Limb (tissue), 2 donors: ENCODE measurements at regions not wholly inside any gene's neighbourhood (a gene's known extent, or its start where the extent isn't known, plus 50 kb on each side); places are given as distances from the start of the nearest gene placed in this dataset.
"Not testable (repeated sequence)": the region's sequence is repeated elsewhere in the genome, so short reads cannot be mapped to it uniquely, and the experiment has no call there.

Experiments used
- DNase-seq, 2 donors: peaks; one replicate each; pipeline ENCODE4 v3.0.0-alpha.2; 2016; ENCODE audit errors: extremely low spot score in 2 of 2

DNA sequence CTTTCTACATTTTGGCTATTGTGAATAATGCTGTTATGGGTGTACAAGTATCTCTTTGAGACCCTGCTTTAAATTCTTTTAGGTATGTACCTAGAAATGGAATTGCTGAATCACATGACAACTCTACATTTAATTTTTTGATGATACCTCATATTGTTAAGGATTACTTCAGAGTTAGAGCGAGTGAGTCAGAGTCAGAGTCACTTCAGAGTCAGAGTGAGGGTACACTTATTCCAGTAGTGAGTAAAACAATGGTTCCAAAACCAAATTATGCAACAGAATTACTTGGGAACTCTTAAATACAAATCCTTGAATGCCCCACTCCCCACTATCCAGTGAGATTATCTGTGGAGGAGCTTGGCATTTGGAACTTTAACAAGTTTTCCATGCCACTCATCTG is 50.3 kb upstream of the SNRK start:
- DNase-seq = no peak

DNA sequence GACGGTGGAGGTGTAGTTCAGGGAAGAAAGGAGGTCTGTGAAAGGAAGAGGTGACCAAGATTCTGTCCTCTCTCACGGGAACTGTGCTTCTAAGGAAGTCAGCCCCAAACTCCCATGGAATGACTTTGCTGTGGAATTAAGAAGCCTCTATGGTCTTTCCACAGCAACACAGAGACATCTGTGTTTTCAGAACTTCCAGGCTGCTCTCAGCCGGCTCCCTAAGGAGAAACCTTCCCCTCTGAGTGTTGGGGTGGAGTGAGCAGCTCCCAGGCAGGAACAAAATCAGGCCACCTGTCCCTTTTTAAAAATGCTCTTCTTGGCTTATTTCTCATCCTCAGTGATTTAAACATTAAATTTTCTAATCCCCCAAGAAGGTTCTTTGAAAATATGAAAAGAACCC is 53.3 kb upstream of the SNRK start:
- DNase-seq = no peak

- no peak for DNase-seq
Measured at GRCh38 chr3:43231276-43232000, 54.9 kb upstream of the SNRK start.

GRCh38 chr3:43229865-43230264 is 56.5 kb upstream of the SNRK start:
- DNase-seq = not testable (repeated sequence)

DNA sequence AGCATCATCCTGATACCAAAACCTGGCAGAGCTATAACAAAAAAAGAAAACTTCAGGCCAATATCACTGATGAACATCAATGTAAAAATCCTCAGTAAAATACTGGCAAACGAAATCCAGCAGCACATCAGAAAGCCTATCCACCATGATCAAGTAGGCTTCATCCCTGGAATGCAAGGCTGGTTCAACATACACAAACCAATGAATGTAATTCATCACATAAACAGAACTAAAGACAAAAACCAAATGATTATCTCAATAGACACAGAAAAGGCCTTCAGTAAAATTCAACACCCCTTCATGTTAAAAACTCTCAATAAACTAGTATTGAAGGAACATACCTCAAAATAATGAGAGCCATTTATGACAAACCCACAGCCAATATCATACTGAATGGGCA is 58.7 kb upstream of the SNRK start:
- not testable (repeated sequence) for DNase-seq

DNA sequence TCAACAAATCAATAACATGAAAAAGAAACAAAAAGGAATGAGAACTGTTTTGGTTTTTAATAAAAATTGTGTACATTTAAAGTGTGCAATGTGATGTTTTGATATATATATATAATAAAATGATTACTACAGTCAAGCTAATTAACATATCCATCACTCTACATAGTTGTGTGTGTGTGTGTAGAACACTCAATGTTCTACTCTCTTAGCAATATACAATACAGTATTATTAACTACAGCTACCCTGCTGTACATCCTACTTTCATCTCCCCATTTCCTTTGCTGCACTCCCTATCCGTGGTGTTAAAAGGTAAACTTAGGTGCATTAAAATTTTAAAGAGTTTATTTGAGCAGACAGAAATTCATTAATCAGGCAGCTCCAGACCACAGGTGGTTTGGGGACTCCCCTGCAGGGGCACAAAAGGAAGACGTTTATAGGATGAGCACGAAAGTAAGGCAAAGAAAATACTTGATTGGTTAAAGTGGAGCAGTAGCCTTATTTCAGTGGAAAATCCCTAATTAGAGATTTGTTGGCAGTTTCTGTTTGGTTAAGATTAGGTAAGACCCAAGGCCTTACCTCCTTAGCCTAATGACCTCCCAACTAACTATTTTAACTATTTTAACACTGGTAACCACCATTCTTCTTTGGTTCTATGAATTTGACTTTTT is 61.8 kb upstream of the SNRK start:
- DNase-seq = no peak

DNA sequence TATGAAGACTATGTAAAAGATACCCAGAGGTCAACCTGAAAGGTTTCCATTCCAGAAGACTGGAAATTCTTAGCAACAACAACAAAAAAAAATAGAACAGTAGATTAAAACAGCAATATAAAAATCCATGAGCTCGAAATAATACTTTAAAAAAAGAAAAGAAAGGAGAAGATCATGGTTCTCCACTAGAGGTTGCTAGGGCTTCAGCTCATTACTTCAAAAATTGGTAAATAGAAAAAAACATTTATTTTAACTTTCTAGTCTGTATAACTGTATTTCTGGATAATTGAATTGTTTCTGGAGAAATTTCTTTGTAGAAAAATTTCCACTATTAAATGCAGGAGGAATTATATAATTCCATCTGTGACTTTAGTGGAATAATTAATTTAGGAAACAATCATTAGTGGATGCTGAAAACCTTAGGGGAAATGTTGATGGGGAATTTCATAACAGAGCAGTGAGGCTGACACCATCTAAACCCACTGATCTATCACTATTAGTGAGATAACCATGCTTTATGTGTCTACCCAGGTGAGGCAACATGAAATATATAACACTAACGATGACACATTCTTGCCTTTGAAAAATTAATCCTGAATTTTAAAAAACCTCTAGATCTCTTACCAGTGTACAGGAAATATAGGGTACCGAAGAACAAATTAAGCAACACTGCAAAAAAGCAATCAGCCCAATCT is 62.5 kb upstream of the SNRK start:
- DNase-seq = no peak

DNA sequence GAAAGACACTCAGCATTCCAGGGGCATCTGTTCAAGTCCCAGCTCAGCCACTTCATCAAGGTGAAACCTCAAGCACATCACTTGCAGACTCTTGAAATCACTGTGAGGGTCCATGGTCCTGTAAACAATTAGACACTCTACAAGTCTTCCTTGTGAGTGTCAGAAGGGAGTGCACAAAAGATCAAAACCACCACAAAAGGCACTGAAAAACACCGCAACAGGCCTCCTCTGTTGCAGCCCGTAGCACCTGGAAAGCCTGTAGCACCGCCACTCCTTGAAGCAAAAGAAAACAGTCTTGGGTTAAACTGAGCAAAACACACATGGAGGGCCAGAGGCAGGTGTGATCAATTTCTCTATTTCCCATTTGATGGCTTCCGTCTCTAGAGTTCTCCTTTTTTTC is 63.8 kb upstream of the SNRK start:
- DNase-seq = no peak

DNA sequence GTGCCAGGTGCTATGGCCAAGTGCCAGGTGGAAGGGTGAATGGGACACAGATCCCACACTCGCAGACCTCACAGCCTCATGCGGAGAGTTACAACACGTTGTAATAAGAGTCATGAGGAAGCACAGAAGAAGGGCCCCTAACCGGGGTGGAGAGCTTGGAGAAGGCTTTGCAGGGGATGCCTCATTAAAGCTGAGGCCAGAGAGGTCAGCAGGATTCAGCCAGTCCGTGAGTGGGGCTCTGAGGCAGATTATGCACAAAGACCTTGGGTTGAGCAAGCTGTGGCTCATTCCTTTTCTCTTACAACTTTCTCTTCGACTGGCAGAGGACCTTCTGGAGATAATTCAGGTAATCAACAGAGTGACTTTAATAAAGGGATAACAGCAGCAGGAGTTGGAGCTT is 65.3 kb upstream of the SNRK start:
- DNase-seq = no peak

DNA sequence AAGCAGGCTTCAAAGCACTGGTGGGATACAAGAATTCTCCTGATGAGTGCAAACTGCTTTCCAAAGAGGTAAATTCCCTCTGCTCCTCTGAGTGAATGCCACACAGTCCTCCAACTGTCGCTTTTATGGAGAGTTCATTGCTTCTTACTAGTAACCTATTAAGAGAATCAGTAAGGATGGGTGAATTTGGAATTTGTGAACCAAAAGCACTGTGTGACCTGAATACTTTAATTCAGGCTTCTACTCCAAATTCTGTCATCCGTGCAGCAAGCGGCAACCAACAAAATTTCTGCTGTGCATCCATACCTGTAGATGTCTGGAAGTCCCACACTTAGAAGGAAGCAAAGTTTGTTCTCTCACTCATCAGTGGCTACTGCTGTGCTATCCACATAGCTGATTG is 66.7 kb upstream of the SNRK start:
- no peak for DNase-seq

DNA sequence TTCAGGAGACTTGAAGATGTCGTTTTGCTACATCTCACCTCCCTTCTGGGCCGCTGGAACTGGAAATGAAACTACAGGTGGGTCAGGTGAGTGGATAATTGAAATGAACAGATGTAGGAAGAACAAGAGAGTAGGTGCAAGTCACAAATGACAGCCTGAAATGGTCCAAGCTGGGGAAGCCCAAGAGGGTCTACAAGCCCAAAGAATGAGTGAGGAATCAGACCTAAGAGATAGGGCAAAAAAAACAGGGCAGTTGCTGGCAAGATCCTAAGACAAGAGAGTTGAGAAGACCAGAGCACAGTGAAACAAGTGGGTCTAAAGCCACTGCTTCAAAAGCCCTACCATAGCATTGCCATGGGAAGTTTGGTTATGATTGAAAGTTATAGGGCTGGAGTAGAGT is 67.4 kb upstream of the SNRK start:
- DNase-seq = no peak

DNA sequence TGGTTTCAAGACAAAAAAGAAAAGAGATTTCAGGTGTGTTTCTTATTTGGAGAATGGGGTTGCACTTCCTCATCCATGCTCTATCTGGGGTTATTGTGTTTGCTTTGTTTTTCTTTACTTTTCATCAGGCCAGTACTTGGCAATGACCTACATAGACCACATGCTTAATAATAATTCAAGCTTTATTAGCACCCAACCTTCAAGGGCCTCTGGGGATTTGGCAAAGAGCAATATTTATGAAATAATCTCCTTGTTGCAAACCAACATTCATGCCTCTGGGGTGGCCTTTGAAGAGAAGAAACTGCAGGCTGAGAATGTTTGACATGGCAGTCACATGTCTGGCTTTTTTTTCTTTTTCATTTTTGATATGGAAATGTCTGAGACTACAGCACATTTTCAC is 68.2 kb upstream of the SNRK start:
- DNase-seq = no peak

DNA sequence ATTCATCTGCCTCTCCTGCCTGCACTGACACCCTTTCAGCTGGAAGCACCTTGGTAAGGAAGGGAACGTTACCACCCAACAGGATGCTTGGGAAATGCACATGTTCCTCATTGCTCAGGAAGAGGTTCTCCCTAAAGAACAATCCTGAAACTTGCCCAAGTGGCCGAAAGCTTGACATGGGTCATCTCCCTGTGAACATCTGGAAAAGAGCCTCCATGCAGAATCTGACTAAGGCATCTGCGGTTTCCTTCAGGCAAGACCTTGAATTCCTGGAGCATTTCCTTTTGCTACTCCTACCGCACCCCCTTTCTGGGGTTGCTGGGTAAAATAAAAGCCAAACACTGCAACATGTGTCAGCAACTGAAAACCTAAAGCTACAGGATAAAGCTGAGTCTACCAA is 68.7 kb upstream of the SNRK start:
- no peak for DNase-seq

DNA sequence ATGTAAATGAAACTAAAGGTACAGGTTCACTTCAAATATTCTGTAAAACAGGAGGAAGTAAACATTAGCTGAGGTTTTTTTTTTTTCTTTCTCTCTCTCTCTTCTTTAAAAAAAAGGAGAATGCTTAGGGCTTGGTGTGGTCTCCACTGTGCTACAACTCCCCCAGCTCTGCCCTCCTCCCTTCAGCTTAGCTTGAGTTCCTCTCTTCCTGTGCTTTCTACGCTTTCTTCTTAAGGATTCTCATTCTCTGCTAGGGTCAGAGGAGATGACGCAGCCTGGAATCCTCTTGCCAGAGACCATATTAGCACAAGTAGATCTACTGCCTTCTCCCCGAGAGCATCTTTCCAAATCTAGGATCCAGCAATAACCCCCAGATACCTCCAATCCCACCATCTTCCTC is 69.1 kb upstream of the SNRK start:
- no peak for DNase-seq

DNA sequence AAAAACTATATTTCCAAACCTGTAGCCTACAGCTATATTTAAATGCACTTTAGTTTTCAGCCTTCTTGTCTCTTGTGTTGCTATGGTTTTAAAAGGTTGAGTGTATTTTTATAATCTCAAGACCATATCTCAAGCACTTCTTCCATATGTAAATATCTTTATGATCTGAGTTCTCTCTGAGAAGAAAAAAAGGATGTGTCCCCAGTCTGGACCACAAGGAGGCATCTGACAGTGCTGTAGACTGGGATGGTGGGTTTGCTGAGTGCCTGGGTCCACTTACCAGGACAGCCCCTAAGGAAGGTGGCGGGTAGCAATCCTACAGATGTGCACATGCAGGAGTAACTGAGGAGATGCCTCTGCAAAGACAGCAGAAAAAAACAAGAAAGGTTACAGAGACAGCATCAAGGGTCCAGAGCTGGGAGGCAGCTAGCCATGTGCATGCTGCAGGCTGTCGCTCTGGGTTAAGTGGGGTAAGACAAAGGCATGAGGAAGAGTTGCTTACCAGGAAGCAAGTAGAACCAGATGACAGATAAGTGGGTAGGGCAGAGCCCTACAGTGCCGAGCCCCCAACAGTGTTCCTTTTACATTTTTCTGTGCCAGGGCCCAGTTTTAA is 70.6 kb upstream of the SNRK start:
- no peak for DNase-seq

- no peak for DNase-seq
Measured at GRCh38 chr3:43215138-43215537, 71.2 kb upstream of the SNRK start.

DNA sequence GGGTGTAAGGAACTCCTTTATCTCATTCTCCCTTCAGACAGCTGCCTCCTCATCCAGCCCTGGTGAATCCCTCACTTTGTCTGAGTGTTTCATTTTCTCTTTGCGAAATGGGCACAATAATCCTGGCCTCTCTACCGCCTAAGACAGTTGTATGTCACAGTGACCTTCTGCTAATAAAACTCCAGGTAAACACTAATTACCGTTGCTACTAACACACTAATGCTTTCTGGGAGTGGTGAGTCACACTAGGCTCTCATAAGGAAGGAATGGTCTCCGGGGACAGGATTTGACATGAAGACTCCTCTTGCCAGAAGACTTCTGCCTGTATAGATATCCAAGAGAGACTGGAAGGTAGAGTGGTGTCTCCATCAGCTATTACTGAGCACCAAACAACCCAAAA is 71.7 kb upstream of the SNRK start:
- DNase-seq = no peak

DNA sequence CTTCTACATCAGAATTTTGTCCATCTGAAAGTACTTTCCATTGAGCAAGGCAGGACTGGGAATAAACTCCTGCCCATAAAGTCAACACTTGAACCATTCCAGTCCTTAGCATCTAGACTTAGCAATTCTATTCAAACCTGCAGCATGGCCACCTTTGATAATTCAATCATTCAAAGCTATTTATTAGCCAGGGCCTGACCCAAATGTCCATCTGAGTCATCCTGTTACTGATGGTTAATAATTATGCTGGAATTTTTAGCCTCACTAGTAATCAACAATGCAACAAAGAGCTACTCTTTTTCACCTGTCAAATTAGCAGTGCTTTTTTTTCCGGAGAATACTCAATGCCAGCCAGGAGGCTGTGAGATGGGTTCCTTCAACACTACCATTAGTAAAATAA is 72.7 kb upstream of the SNRK start:
- DNase-seq = no peak

GRCh38 chr3:43212914-43213611 is 73.3 kb upstream of the SNRK start:
- no peak for DNase-seq

DNA sequence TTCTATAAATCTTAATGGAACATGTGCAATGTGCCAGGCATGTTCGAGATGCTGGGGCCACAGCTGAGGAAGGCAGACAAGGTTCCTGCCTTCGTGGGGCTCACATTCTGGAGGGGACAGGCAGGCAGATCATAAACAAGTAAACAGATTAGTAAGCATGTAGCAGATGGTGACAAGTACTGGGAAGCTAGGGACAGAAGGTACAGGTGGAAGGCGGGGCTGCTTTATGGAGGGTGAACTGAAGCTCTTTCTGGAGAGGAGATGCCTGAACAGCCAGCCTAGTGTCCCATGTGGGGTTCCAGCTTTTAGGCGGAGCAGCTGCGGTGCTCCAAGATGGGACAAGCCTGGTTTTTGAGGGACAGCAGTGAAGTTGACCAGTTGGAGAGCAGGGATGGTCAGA is 74.7 kb upstream of the SNRK start:
- DNase-seq = no peak

DNA sequence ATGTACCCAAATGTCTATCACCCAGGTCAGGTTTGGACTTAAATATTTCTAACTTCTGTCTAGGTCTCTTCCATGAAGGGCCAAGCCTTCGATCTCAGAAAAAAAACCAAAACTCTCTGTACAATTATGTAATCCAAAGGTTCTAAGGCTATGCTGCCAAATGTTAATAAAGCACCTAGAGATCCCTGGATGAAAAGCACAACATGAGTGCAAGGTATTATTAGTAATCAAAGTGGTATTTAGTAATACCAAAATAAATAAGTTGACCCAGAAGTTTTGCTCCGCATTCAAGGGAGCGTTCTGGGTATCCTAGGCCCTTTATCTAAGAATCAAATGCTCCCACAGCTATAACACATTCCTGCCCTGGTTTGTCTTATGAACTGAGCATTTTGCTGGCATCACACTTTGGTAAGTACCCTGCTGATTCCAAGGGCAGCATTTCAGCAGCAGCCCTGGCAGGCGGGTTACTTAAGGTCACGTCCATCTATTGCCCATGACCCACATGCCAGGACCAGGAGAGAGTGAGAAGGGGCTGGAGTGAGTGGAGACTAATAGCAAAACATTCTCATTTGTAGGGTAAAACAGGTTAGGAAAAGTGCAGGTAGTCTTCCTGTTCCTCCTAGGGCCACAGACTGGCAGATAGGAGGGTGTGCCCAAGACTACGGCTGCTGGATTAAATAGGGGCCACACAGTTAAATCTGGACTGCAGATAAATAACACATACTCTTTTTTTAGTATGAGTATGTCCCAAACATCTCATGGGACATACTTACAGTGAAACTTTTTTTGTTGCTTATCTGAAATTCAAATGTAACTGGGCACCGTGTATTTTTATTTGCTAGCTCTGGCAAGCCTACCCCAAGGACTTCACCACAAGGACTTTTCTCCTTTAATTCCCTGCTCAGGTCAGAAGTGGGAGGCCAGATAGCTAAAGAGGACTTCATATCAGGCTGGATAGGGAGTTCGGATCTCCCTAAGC is 76.0 kb upstream of the SNRK start:
- no peak for DNase-seq
